Renal cortex interstitium (tissue), 11 donors: ENCODE measurements at regions not wholly inside any gene's neighbourhood (a gene's known extent, or its start where the extent isn't known, plus 50 kb on each side); places are given as distances from the start of the nearest gene placed in this dataset.

Source experiments
- DNase-seq, 11 donors: peaks; one replicate each; pipeline ENCODE4 v3.0.0-alpha.2; 2013; ENCODE audit warnings: low read depth in 9 of 11, low spot score in 4 of 11; ENCODE audit errors: extremely low read depth in 1 of 11

DNA sequence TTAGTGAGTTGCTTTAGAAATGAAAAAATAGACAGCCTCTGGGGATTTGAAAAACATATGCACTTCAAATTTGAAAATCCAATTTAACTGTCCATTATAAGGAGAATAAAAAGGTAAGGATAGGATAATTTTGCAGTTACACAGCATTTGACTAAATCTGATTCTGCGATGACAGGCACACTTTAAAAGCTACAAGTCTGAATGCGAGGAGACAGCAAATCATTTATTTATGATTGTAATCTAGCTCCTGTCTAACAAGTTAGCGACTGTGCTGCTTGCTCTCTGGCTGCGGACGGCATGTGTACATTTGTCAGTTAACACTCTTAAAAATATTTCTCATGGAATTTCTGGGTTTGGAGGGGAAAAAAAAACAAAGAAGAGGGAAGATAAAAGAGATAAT lies 514.8 kb downstream of the MN1 start:
- DNase-seq: no peak

GRCh38 chr22:27292542-27293299 lies 508.8 kb downstream of the MN1 start:
- DNase-seq: no peak

DNA sequence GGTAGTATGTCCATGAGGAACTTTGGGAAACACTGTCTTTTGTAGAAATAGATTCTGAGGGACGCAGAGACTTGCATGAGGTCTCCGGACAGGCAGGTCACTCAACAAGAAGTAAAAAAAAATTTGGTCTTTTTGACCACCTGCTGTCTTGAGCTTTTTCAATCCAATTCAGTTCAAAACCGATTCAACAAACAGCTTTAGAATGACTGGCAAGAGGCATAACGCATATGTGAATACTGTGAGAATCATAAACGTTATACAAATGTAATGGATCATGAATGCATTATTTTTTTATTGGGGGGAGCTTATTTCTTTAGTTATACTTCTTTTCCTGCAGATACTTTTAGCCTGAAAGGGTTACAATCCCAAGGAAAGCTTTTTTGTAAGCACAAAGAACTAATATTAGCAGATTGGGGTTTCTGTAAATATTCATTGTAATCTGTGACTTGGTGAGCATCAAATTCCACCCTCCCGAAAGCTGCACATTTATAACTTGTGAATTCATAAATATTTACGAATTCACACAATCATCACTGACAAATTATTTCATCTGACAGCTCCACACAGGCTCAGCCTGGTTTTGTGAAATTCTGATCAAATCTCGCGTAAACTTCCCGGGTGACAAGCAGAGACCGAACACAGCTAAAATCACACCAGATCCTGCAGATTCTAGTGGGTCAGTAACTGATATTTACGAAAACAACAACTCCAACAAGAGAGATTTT lies 507.7 kb downstream of the MN1 start:
- no peak for DNase-seq

- DNase-seq: no peak
Observed at GRCh38 chr22:27295040-27295439, 506.5 kb downstream of the MN1 start.

DNA sequence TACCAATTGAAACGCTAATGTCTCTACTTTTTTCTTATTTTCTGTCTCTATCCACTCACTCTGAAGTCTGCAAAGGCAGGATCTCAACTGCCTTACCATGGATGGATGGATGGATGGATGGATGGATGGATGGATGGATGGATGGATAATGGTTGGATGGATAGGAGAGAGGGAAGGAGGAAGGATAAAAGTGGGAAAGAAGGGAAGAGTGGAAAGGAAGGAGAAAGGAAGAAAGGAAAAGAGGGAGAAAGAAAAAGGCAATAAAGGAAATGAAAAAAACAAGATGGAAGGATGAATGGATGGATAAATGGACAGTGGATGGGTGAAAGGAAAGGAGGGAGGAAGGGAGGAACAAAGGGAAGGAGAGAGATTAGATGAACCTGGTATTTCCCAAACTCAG lies 506.0 kb downstream of the MN1 start:
- DNase-seq: no peak

DNA sequence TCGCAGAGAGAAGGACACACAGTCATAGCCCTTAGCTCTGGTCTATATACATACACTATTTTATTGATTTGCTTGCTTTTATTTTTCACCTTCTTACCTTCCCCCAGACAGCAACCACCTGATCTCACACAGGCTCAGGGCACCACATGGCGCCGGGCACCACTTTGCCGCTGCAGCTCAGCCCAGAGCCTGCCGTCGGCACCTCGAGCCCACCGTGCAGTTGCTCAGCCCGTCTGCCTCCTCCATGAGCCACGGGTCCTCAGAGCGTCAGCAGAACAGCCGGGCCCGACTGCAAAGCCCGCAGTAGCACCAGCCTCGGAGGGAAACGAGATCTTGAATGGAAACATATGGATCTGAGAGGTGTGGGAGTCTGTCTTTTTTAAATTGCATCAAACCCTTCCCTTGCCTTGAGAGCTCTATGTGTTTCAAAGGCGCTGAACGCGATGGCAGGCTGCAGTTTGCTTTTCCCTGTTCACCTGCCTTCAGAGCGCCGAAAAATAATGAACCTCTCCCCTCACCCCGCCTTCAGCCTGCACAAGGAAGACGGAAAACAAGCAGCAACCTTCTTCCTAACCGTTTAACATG lies 505.4 kb downstream of the MN1 start:
- no peak for DNase-seq

DNA sequence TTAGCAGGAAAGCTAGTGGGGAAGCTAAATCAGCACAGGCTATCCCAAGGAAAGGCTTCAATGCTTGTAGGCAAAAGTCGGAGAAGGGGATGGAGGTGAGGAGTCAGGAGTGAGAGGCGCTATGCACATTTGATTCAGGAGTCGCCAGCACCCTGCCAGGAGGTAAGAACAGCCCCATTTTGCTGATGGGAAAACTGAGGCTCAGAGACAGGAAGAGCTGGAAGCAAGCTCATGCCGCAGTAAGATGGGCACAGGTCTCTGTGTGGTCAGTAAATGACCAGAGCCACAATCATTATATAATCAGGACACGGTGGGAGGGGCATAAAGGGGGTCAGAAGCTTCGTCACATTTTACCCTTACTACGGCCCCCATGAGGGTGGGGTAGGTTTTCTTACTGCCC lies 504.4 kb downstream of the MN1 start:
- DNase-seq: no peak

DNA sequence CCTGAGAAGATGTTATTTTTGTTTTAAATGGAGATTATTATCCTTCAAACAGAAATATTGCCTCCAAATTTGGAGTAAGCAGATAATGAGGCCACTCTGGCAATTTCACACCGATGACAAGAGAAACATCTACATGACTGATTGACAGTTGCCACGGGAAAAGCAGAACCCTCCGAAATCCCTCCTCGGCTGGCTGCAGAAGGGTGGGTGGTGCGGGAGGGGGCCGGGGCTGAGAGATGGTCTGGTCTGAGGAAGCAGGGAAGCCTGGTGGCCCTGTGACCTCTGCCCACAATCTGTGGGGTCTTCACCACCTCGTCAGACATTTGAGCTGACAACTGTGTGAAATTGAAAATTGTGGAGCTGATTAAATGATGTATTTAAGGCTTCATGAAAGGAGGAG lies 503.2 kb downstream of the MN1 start:
- DNase-seq: no peak

- no peak for DNase-seq
Observed at GRCh38 chr22:27298742-27299141, 502.8 kb downstream of the MN1 start.

- DNase-seq: no peak
Observed at GRCh38 chr22:27299181-27300085, 502.1 kb downstream of the MN1 start.

- DNase-seq: no peak
Observed at GRCh38 chr22:27300536-27301285, 500.8 kb downstream of the MN1 start.

DNA sequence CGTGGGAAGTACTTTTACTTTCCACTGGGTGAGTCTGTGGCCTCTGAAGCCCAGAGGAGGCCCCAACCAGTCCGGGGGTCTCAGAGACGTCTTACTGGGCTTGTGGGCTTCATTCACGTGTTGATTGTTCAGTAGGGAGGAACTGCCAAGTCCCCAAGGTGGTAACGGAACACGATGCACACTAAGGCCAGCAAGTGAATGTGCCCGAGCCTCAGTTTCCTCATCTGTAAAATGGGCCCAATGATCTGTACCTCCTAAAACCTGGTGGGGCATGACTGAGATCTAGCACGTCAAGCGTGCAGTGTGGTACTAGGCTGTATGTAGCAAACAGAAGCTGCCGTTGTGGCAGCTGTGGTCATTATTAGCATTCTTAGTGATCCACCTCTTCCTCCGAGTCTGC lies 499.1 kb downstream of the MN1 start:
- DNase-seq: no peak

- DNase-seq: no peak
Observed at GRCh38 chr22:27303718-27304117, 497.8 kb downstream of the MN1 start.

DNA sequence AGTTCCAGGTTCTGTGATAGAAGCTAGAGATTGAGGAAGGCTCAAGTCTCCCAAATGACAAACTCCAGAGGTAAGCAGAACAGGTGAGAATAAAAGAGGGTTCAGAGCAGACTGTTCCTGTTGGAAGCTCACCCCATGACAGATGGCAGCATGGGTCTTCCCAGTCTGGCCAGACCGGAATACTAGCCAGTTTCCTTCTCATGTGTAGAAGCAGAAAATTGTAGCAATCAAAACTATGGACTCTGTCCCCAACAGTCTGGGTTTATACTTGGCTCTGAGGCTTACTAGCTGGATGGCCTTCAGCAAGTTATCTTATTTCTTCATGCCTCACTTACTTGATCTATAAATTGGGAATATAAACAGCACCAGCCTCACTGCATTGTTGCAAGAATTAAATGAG lies 494.8 kb downstream of the MN1 start:
- DNase-seq: no peak

DNA sequence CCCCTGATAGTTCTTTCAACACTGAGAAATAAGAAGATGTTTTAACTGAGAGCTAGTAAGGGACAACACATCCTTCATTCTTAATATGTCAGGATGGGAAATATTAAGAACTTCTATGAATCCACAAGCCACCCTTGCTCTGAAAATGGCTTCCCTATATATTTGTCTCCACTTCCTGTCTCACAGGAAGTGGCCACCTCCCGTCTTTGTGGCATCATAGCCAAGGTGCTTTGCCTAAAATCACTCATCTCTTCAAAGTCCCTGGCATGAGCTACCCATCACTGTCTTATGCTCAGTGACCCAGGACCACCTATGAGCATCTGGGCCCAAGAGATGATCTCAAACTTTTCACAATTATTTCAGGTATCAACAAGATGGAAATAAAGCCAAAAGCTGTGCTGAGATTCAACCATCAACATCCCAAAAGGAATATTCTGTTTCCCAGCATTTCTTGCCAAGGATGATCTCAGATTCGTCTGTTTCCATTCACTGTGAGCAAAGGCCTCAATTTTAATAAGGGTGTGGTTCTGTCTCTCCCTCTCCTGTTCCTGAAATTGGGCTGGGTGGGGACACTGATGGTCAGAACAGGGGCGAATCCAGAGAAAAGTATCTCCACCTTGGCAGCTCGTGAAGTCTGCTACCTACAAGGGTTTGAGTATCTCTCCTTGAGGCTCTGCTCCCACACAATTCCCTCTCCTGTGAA lies 493.9 kb downstream of the MN1 start:
- DNase-seq: no peak

GRCh38 chr22:27308513-27308912 lies 493.0 kb downstream of the MN1 start:
- no peak for DNase-seq

DNA sequence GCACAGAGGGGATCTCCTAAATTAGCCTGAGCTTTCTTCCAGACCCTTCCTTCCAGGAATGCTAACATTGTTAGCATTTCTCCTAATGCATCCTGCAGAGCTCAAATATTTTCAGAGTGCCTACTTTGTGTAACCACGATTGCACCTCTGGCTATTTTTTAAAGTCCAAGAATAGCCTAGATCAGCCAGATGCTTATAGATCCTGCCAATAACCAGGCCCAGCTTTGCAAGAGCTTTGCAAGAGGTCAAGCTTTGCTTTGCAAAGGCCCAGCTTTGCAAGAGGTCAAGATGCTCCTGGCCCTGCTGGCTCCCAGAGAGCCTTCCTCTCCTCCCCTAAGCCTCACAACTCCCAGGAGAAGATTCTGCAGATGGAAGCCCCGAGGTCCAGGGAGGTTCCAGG lies 491.9 kb downstream of the MN1 start:
- no peak for DNase-seq

- DNase-seq: no peak
Observed at GRCh38 chr22:27310966-27311697, 490.4 kb downstream of the MN1 start.
